H1 (cell line): ENCODE measurements at regions not wholly inside any gene's neighbourhood (a gene's known extent, or its start where the extent isn't known, plus 50 kb on each side); places are given as distances from the start of the nearest gene placed in this dataset.

Experiments used
- CTCF ChIA-PET: fragments of 300-600 bp; sonication (Branson Sonifier 250); formaldehyde crosslinking; loops from one replicate; lab custom pipeline; 2021; ENCODE audit not compliant: partially characterized antibody; lab: Charles Lee
- POLR2A ChIA-PET: fragments of 300-600 bp; sonication (Branson Sonifier 250); formaldehyde crosslinking; loops from one replicate; lab custom pipeline; 2021; ENCODE audit warnings: inconsistent platforms; ENCODE audit not compliant: partially characterized antibody; lab: Charles Lee
- DNase-seq, 2 experiments: peaks; one replicate each; pipeline versions ENCODE4 v3.0.0 to v3.0.0-alpha.2; 2010 to 2022; ENCODE audit warnings: low spot score in 2 of 2, low read depth in 1 of 2, mixed read lengths in 1 of 2
- FAIRE-seq: peaks from 2 replicates; lab custom pipeline; 2011; peaks lifted over from hg19 to GRCh38; lab: Jason Lieb, UNC
- H2AFZ ChIP-seq: 2 replicates; pipeline ENCODE4 v1.8.1; 2012; ENCODE audit warnings: low read length, inconsistent platforms
- H2AK5ac ChIP-seq: 2 replicates; pipeline ENCODE4 v1.6.1; 2013; ENCODE audit warnings: low read depth, low read length
- H2BK120ac ChIP-seq: replicated peaks from 2 replicates; pipeline ENCODE3; 2013; ENCODE audit warnings: low read depth, low read length, inconsistent platforms
- H2BK12ac ChIP-seq: 2 replicates; pipeline ENCODE4 v1.6.1; 2013; ENCODE audit warnings: low read depth, low read length
- H2BK15ac ChIP-seq: 2 replicates; pipeline ENCODE4 v1.6.1; 2013; ENCODE audit warnings: low read length
- H2BK20ac ChIP-seq: 2 replicates; pipeline ENCODE4 v1.6.1; 2013; ENCODE audit warnings: low read length
- H2BK5ac ChIP-seq: 2 replicates; pipeline ENCODE4 v1.6.1; 2013; ENCODE audit warnings: low read depth, low read length
- H3K14ac ChIP-seq: 2 replicates; pipeline ENCODE4 v1.6.1; 2013; ENCODE audit warnings: inconsistent platforms; ENCODE audit not compliant: insufficient read length
- H3K18ac ChIP-seq: 2 replicates; pipeline ENCODE4 v1.6.1; 2013; ENCODE audit warnings: low read length; ENCODE audit errors: extremely low read depth
- H3K23ac ChIP-seq: 2 replicates; pipeline ENCODE4 v1.6.1; 2013; ENCODE audit warnings: inconsistent platforms; ENCODE audit not compliant: insufficient read length
- H3K23me2 ChIP-seq: 2 replicates; pipeline ENCODE4 v1.6.1; 2013; ENCODE audit warnings: low read depth, low read length
- H3K27ac ChIP-seq: 2 replicates; pipeline ENCODE4 v1.6.1; 2011; ENCODE audit warnings: low read depth, low read length, inconsistent platforms
- H3K27me3 ChIP-seq, 4 experiments: replicated peaks in 1 of 4; 1 replicate in 1 of 4; 2 replicates in 3 of 4; pipeline versions ENCODE4 v1.6.1 to v1.8.1; 2011 to 2013; ENCODE audit warnings: low read length in 3 of 4, mild to moderate bottlenecking in 3 of 4, inconsistent platforms in 2 of 4, mixed read lengths in 2 of 4, moderate library complexity in 1 of 4; ENCODE audit not compliant: control insufficient read depth in 3 of 4, insufficient read depth in 3 of 4; ENCODE audit errors: extremely low read depth in 1 of 4
- H3K36me3 ChIP-seq, 4 experiments: 2 replicates each; pipeline versions ENCODE4 v1.6.1 to v1.8.1; 2011 to 2013; ENCODE audit warnings: mild to moderate bottlenecking in 4 of 4, low read length in 3 of 4, moderate library complexity in 2 of 4, control low read depth in 1 of 4, inconsistent platforms in 1 of 4; ENCODE audit not compliant: insufficient read depth in 4 of 4, control insufficient read depth in 2 of 4
- H3K4ac ChIP-seq: replicated peaks from 2 replicates; pipeline ENCODE3; 2013; ENCODE audit warnings: low read length, low read depth, mixed read lengths, inconsistent platforms; ENCODE audit not compliant: insufficient read length
- H3K4me1 ChIP-seq, 4 experiments: replicated peaks in 1 of 4; 1 replicate in 1 of 4; 2 replicates in 3 of 4; pipeline versions ENCODE4 v1.6.1 to v1.8.1; 2011 to 2013; ENCODE audit warnings: low read length in 3 of 4, inconsistent platforms in 2 of 4, mixed read lengths in 1 of 4; ENCODE audit not compliant: insufficient read depth in 4 of 4, control insufficient read depth in 3 of 4
- H3K4me2 ChIP-seq, 2 experiments: 2 replicates each; pipeline versions ENCODE4 v1.6.1 to v1.8.1; 2011 to 2013; ENCODE audit warnings: low read depth in 2 of 2, low read length in 2 of 2, control low read depth in 1 of 2, inconsistent platforms in 1 of 2, mild to moderate bottlenecking in 1 of 2; ENCODE audit not compliant: insufficient read depth in 1 of 2
- H3K4me3 ChIP-seq, 4 experiments: fragments of 200-600, 300-600 bp in 1 of 4; sonication (generic), shearing (Covaris generic), sonication (Bioruptor Twin) in 1 of 4; 2 replicates each; pipeline versions ENCODE4 v1.5.1 to v1.8.1; 2011 to 2016; ENCODE audit warnings: low read length in 4 of 4, low read depth in 3 of 4, control low read depth in 2 of 4, inconsistent platforms in 2 of 4, mild to moderate bottlenecking in 2 of 4, mixed read lengths in 1 of 4, moderate library complexity in 1 of 4; ENCODE audit not compliant: insufficient read depth in 2 of 4; ENCODE audit errors: extremely low read depth in 1 of 4
- H3K56ac ChIP-seq: replicated peaks from 2 replicates; pipeline ENCODE3; 2013; ENCODE audit warnings: low read depth, mild to moderate bottlenecking, mixed read lengths, low read length, inconsistent platforms; ENCODE audit not compliant: insufficient read length
- H3K79me1 ChIP-seq: 2 replicates; pipeline ENCODE4 v1.6.1; 2013; ENCODE audit warnings: low read depth, low read length, control low read depth
- H3K79me2 ChIP-seq, 2 experiments: 2 replicates each; pipeline versions ENCODE4 v1.6.1 to v1.8.1; 2012 to 2013; ENCODE audit warnings: low read length in 2 of 2, mild to moderate bottlenecking in 2 of 2, inconsistent platforms in 1 of 2; ENCODE audit not compliant: insufficient read depth in 2 of 2, control insufficient read depth in 1 of 2
- H3K9ac ChIP-seq, 4 experiments: replicated peaks in 1 of 4; 1 replicate in 1 of 4; 2 replicates in 3 of 4; pipeline versions ENCODE4 v1.6.1 to v1.8.1; 2011 to 2013; ENCODE audit warnings: low read depth in 3 of 4, low read length in 3 of 4, control low read depth in 2 of 4, mild to moderate bottlenecking in 2 of 4, moderate library complexity in 2 of 4, inconsistent platforms in 1 of 4; ENCODE audit errors: extremely low read depth in 1 of 4
- H3K9me3 ChIP-seq, 2 experiments: 2 replicates each; pipeline versions ENCODE4 v1.6.1 to v1.8.1; 2012 to 2013; ENCODE audit warnings: mild to moderate bottlenecking in 2 of 2, moderate library complexity in 2 of 2, control low read depth in 1 of 2, inconsistent platforms in 1 of 2, low read depth in 1 of 2, low read length in 1 of 2, mixed read lengths in 1 of 2; ENCODE audit not compliant: insufficient read depth in 2 of 2
- H4K20me1 ChIP-seq, 2 experiments: replicated peaks in 1 of 2; 2 replicates each; pipeline versions ENCODE3 to v1.8.1; 2011 to 2013; ENCODE audit warnings: inconsistent platforms in 2 of 2, low read length in 2 of 2, mild to moderate bottlenecking in 1 of 2; ENCODE audit not compliant: insufficient read depth in 2 of 2, control insufficient read depth in 1 of 2
- H4K5ac ChIP-seq: 2 replicates; pipeline ENCODE4 v1.6.1; 2013; ENCODE audit warnings: low read length, low read depth, mixed read lengths, inconsistent platforms; ENCODE audit not compliant: insufficient read length
- H4K8ac ChIP-seq: 2 replicates; pipeline ENCODE4 v1.8.0; 2013; ENCODE audit warnings: mild to moderate bottlenecking, moderate library complexity, low read length, inconsistent platforms; ENCODE audit not compliant: insufficient read depth; ENCODE audit errors: extremely low read depth
- H4K91ac ChIP-seq: replicated peaks from 2 replicates; pipeline ENCODE3; 2013; ENCODE audit warnings: low read length, mixed read lengths, inconsistent platforms; ENCODE audit not compliant: insufficient read length
- BACH1 ChIP-seq: IDR thresholded peaks from 2 replicates; pipeline ENCODE4 v1.6.1; 2012; ENCODE audit warnings: low read length, improper control_type of control experiment
- BRCA1 ChIP-seq: IDR thresholded peaks from 2 replicates; pipeline ENCODE4 v1.6.1; 2012; ENCODE audit warnings: low read depth, low read length, improper control_type of control experiment
- CBX5 ChIP-seq: fragments of 300-800, 300-1000 bp; sonication (generic); IDR thresholded peaks from 2 replicates; pipeline ENCODE4 v1.7.1; 2016; ENCODE audit warnings: antibody characterized with exemption, low read length, low read depth
- EP300 ChIP-seq, 2 experiments: IDR thresholded peaks; 1 replicate in 1 of 2; 2 replicates in 1 of 2; pipeline ENCODE4 v1.6.1; 2011 to 2012; ENCODE audit warnings: low read depth in 2 of 2, low read length in 2 of 2, mild to moderate bottlenecking in 2 of 2, borderline replicate concordance in 1 of 2, inconsistent platforms in 1 of 2, moderate library complexity in 1 of 2
- GABPA ChIP-seq: IDR thresholded peaks from 2 replicates; pipeline ENCODE4 v1.6.1; 2011; ENCODE audit warnings: mild to moderate bottlenecking, low read length, moderate library complexity, borderline replicate concordance; ENCODE audit not compliant: insufficient read depth
- HDAC6 ChIP-seq: IDR thresholded peaks from one replicate; pipeline ENCODE4 v1.7.1; 2012; ENCODE audit warnings: low read depth, mild to moderate bottlenecking, inconsistent platforms, low read length, moderate library complexity
- TCF12 ChIP-seq: IDR thresholded peaks from 2 replicates; pipeline ENCODE4 v1.6.1; 2011; ENCODE audit warnings: low read depth, mild to moderate bottlenecking, low read length
- TEAD4 ChIP-seq: IDR thresholded peaks from 2 replicates; pipeline ENCODE4 v1.6.1; 2012; ENCODE audit warnings: low read depth, low read length, inconsistent platforms, mixed read lengths
- WGBS, 2 experiments: shearing (Covaris generic) in 1 of 2; methylation state at CpG; one replicate each; pipeline versions ENCODE4 v1.1.6 to v1.1.7; 2013 to 2015; ENCODE audit warnings: low lambda C conversion rate in 2 of 2, mixed read lengths in 2 of 2, inconsistent platforms in 1 of 2, low coverage in 1 of 2, missing lambda C conversion rate in 1 of 2; ENCODE audit not compliant: insufficient replicate concordance in 2 of 2, insufficient coverage in 1 of 2, insufficient read length in 1 of 2; ENCODE audit errors: extremely low coverage in 1 of 2, missing lambda C conversion rate in 1 of 2; 5-methylcytosine and 5-hydroxymethylcytosine counted together

- H2BK12ac ChIP-seq: no peak overlapping the region
- no peak overlapping the region for H3K4me3 ChIP-seq
- no peaks in the 10 kb centered on the region for H3K4me1 ChIP-seq
- no peaks in the 10 kb centered on the region for H3K79me2 ChIP-seq
- H4K91ac ChIP-seq: no peak overlapping the region
- no peak overlapping the region for H3K9ac ChIP-seq
- no peak overlapping the region for H2BK15ac ChIP-seq
- FAIRE-seq (no peak), DNase-seq (no peak)
- H3K4me2 ChIP-seq: no peak overlapping the region
- no peaks in the 10 kb centered on the region for H3K9me3 ChIP-seq
- H3K18ac ChIP-seq: no peak overlapping the region
- 89% methylated on average over 4 of the region's 4 CpGs; no CpG with 5 or more reads in 1 of the 2 experiments for WGBS, 2 experiments
- no peak overlapping the region for H2BK20ac ChIP-seq
- H3K23ac ChIP-seq: no peak overlapping the region
- ChIA-PET CTCF (interaction anchor here (1.1 to 3.7 kb wide), 2 partner anchors 8 to 13 kb away, joined by 4 to 20 read pairs; no protein-coding TSS in a partner anchor), POLR2A (no interaction called here)
- H4K20me1 ChIP-seq: no peaks in the 10 kb centered on the region
- H4K5ac ChIP-seq: no peak overlapping the region
- H4K8ac ChIP-seq: no peak overlapping the region
- H3K23me2 ChIP-seq: no peaks in the 10 kb centered on the region
- H2BK120ac ChIP-seq: no peak overlapping the region
- H2AFZ ChIP-seq: no peak overlapping the region
- no peak overlapping the region for H3K4ac ChIP-seq
- H3K56ac ChIP-seq: no peak overlapping the region
- H3K27me3 ChIP-seq: no peaks in the 10 kb centered on the region
- no peak overlapping the region for H3K27ac ChIP-seq
- no peak overlapping the region for H3K14ac ChIP-seq
- no peak overlapping the region for H2AK5ac ChIP-seq
- H3K79me1 ChIP-seq: no peaks in the 10 kb centered on the region
- no peak overlapping the region for H2BK5ac ChIP-seq
- H3K36me3 ChIP-seq: no peaks in the 10 kb centered on the region
- TF ChIP-seq TCF12: no peak
- no peak for TF ChIP-seq CBX5
- TF ChIP-seq GABPA: no peak
- no peak for TF ChIP-seq EP300 (IDR thresholded peaks at IDR 0.05; ENCODE audit: borderline replicate concordance in 1 of 2, low read depth in 2 of 2, low read length in 2 of 2)
- no peak for TF ChIP-seq BRCA1
- no peak for TF ChIP-seq BACH1
- TF ChIP-seq TEAD4: no peak
- no peak for TF ChIP-seq HDAC6
These were observed 181.8 kb downstream of the AKAIN1 start for GRCh38 chr18:5015213-5015612.
